ENCODE measurements at regions not wholly inside any gene's neighbourhood (a gene's known extent, or its start where the extent isn't known, plus 50 kb on each side); places are given as distances from the start of the nearest gene placed in this dataset.

- TF ChIP-seq CTCF (IDR thresholded peaks at IDR 0.05 in 8 of 11, conservative IDR thresholded peaks at IDR 0.05 in 3 of 11) (no peak), POLR2A (IDR thresholded peaks at IDR 0.05) (no peak)
These were observed 98.6 kb upstream of the PRR20G start for GRCh38 chr3:127386490-127386889.
